Thymus (tissue), 11 donors: ENCODE measurements at regions not wholly inside any gene's neighbourhood (a gene's known extent, or its start where the extent isn't known, plus 50 kb on each side); places are given as distances from the start of the nearest gene placed in this dataset.

Experiments used
- DNase-seq, 9 donors: peaks; one replicate each; pipeline ENCODE4 v3.0.0-alpha.2; 2013; ENCODE audit warnings: low spot score in 9 of 9, low read depth in 6 of 9, missing footprints in 1 of 9
- H3K27ac ChIP-seq, 2 donors: one replicate each; pipeline ENCODE4 v1.5.1; 2013; ENCODE audit warnings: control low read depth in 1 of 2, low read depth in 1 of 2, low read length in 1 of 2, mild to moderate bottlenecking in 1 of 2, moderate library complexity in 1 of 2
- H3K27me3 ChIP-seq, 2 donors: one replicate each; pipeline ENCODE4 v1.5.1; 2013; ENCODE audit warnings: low read length in 1 of 2; ENCODE audit not compliant: control insufficient read depth in 2 of 2, insufficient read depth in 1 of 2
- H3K36me3 ChIP-seq, 2 donors: one replicate each; pipeline ENCODE4 v1.5.1; 2013; ENCODE audit warnings: low read length in 1 of 2, mild to moderate bottlenecking in 1 of 2, moderate library complexity in 1 of 2; ENCODE audit not compliant: control insufficient read depth in 2 of 2, insufficient read depth in 2 of 2
- H3K4me1 ChIP-seq, 2 donors: one replicate each; pipeline ENCODE4 v1.5.1; 2013; ENCODE audit warnings: low read length in 2 of 2; ENCODE audit not compliant: control insufficient read depth in 2 of 2, insufficient read depth in 2 of 2
- H3K4me3 ChIP-seq, 2 donors: one replicate each; pipeline ENCODE4 v1.5.1; 2013; ENCODE audit warnings: low read length in 2 of 2, control low read depth in 1 of 2, mild to moderate bottlenecking in 1 of 2
- H3K9me3 ChIP-seq, 2 donors: one replicate each; pipeline ENCODE4 v1.5.1; 2013; ENCODE audit warnings: low read length in 1 of 2, mild to moderate bottlenecking in 1 of 2; ENCODE audit not compliant: control insufficient read depth in 2 of 2, insufficient read depth in 1 of 2
- WGBS: extraction: QIAGEN DNeasy Blood & Tissue Kit; methylation state at CpG from one replicate; pipeline ENCODE4 v1.1.7; 2013; 5-methylcytosine and 5-hydroxymethylcytosine counted together
- donor health status: healthy.

- 91% methylated on average over 13 of the region's 13 CpGs for WGBS
- H3K9me3 ChIP-seq = peaks cover 0 to 2% of the 10 kb centered on the region in 2 donors
- no peaks in the 10 kb centered on the region for H3K27me3 ChIP-seq
- no peak for DNase-seq
- no peaks in the 10 kb centered on the region for H3K4me1 ChIP-seq
- no peak overlapping the region for H3K4me3 ChIP-seq
- no peak overlapping the region for H3K27ac ChIP-seq
- H3K36me3 ChIP-seq = no peaks in the 10 kb centered on the region
Measured at GRCh38 chr6:168369786-168370185, 50.2 kb upstream of the DACT2 start.

GRCh38 chr6:168370310-168370991 lies 50.9 kb upstream of the DACT2 start:
- Histone ChIP-seq H3K36me3 (no peaks in the 10 kb centered on the region), H3K27ac (no peak overlapping the region), H3K4me1 (no peaks in the 10 kb centered on the region), H3K9me3 (no peaks in the 10 kb centered on the region), H3K27me3 (no peaks in the 10 kb centered on the region), H3K4me3 (no peak overlapping the region)
- 61% methylated on average over 43 of the region's 43 CpGs for WGBS
- peak in 6 of 9 donors; percentile 3 to 40 (median 20) for DNase-seq

- 95% methylated on average over 11 of the region's 11 CpGs for WGBS
- Histone ChIP-seq H3K27me3 (no peaks in the 10 kb centered on the region), H3K27ac (no peak overlapping the region), H3K4me3 (no peak overlapping the region), H3K4me1 (no peaks in the 10 kb centered on the region), H3K9me3 (no peaks in the 10 kb centered on the region), H3K36me3 (no peaks in the 10 kb centered on the region)
- no peak for DNase-seq
Measured at GRCh38 chr6:168371185-168371584, 51.6 kb upstream of the DACT2 start.

GRCh38 chr6:168371618-168371980 lies 52.0 kb upstream of the DACT2 start:
- DNase-seq = no peak

GRCh38 chr6:168371981-168372711 lies 52.6 kb upstream of the DACT2 start:
- peaks cover 0 to 2% of the 10 kb centered on the region in 2 donors for H3K9me3 ChIP-seq
- 94% methylated on average over 21 of the region's 21 CpGs for WGBS
- no peak for DNase-seq

More at GRCh38 chr6:168371618-168371980, 52.0 kb upstream of the DACT2 start:
- Histone ChIP-seq H3K36me3 (no peaks in the 10 kb centered on the region), H3K4me1 (no peaks in the 10 kb centered on the region), H3K4me3 (no peak overlapping the region), H3K27ac (no peak overlapping the region), H3K9me3 (no peaks in the 10 kb centered on the region), H3K27me3 (no peaks in the 10 kb centered on the region)
- 95% methylated on average over 6 of the region's 6 CpGs for WGBS

GRCh38 chr6:168372889-168373288 lies 53.3 kb upstream of the DACT2 start:
- WGBS = 78% methylated on average over 16 of the region's 16 CpGs
- DNase-seq = no peak
- no peaks in the 10 kb centered on the region for H3K36me3 ChIP-seq
- no peak overlapping the region for H3K27ac ChIP-seq
- H3K4me3 ChIP-seq = no peak overlapping the region
- no peaks in the 10 kb centered on the region for H3K27me3 ChIP-seq
- no peaks in the 10 kb centered on the region for H3K4me1 ChIP-seq
- peaks cover under 1 to 9% of the 10 kb centered on the region in 2 donors for H3K9me3 ChIP-seq

More at GRCh38 chr6:168371981-168372711, 52.6 kb upstream of the DACT2 start:
- H3K4me3 ChIP-seq = no peak overlapping the region
- H3K4me1 ChIP-seq = no peaks in the 10 kb centered on the region
- no peak overlapping the region for H3K27ac ChIP-seq
- H3K27me3 ChIP-seq = no peaks in the 10 kb centered on the region
- no peaks in the 10 kb centered on the region for H3K36me3 ChIP-seq

GRCh38 chr6:168373389-168373788 lies 53.8 kb upstream of the DACT2 start:
- Histone ChIP-seq H3K27ac (no peak overlapping the region), H3K27me3 (no peaks in the 10 kb centered on the region), H3K4me1 (no peaks in the 10 kb centered on the region), H3K36me3 (no peaks in the 10 kb centered on the region), H3K9me3 (peaks cover 4 to 13% of the 10 kb centered on the region in 2 donors), H3K4me3 (no peak overlapping the region)
- WGBS = 97% methylated on average over 7 of the region's 7 CpGs
- no peak for DNase-seq

- Histone ChIP-seq H3K4me1 (no peaks in the 10 kb centered on the region), H3K27me3 (no peaks in the 10 kb centered on the region), H3K36me3 (no peaks in the 10 kb centered on the region), H3K27ac (no peak overlapping the region), H3K9me3 (peaks cover 9 to 20% of the 10 kb centered on the region in 2 donors), H3K4me3 (no peak overlapping the region)
- 90% methylated on average over 13 of the region's 13 CpGs for WGBS
- no peak for DNase-seq
Measured at GRCh38 chr6:168374051-168374502, 54.5 kb upstream of the DACT2 start.

- Histone ChIP-seq H3K4me1 (no peaks in the 10 kb centered on the region), H3K27me3 (no peaks in the 10 kb centered on the region), H3K27ac (no peak overlapping the region), H3K36me3 (no peaks in the 10 kb centered on the region), H3K9me3 (peaks cover 9 to 25% of the 10 kb centered on the region in 2 donors), H3K4me3 (no peak overlapping the region)
- 95% methylated on average over 15 of the region's 15 CpGs for WGBS
- no peak for DNase-seq
Measured at GRCh38 chr6:168374541-168375071, 55.0 kb upstream of the DACT2 start.
